ENCODE measurements at regions not wholly inside any gene's neighbourhood (a gene's known extent, or its start where the extent isn't known, plus 50 kb on each side); places are given as distances from the start of the nearest gene placed in this dataset.

DNA sequence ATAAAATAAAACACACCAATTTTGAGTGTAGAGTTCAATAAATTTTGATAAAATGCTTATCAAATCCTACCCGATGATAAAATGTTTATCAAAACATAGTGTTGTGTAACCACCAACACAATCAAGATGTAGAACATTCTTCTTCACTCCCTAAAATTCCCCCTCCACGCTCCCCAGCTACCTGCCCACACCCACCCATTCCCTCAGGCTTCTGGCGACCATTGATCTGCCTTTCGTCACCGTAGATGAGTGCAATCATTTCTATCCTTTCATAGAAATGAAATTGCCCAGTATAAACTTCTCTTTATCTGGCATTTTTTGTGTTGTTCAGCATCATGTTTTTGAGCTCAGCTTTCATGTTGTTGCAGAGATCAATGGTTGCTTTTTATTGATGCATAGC is 90.7 kb upstream of the TBX3 start (continued):
- TF ChIP-seq TARDBP (IDR thresholded peaks at IDR 0.05) (no peak), ERF (CRISPR knock-in tag; IDR thresholded peaks at IDR 0.05) (no peak), EWSR1 (IDR thresholded peaks at IDR 0.05; ENCODE audit: borderline replicate concordance, low read depth, partially characterized antibody) (no peak), ZNF324 (CRISPR knock-in tag; IDR thresholded peaks at IDR 0.05) (no peak), MTF1 (CRISPR knock-in tag; IDR thresholded peaks at IDR 0.05; ENCODE audit: borderline replicate concordance) (no peak), ZNF408 (CRISPR knock-in tag; IDR thresholded peaks at IDR 0.05; ENCODE audit: low read depth) (no peak), ZNF79 (CRISPR knock-in tag; IDR thresholded peaks at IDR 0.05; ENCODE audit: low read depth) (no peak), HNRNPH1 (optimal IDR thresholded peaks at IDR 0.05; ENCODE audit: low read depth, low read length) (no peak), LARP7 (IDR thresholded peaks at IDR 0.05) (no peak), ZNF217 (CRISPR knock-in tag; IDR thresholded peaks at IDR 0.05) (no peak)

GRCh38 chr12:114774197-114774596 is 90.2 kb upstream of the TBX3 start:
- H3K27ac ChIP-seq (ENCODE audit: extremely low read depth, low read depth, low read length): no peak overlapping the region
- H3K4me3 ChIP-seq: no peak overlapping the region
- H3K4me2 ChIP-seq (ENCODE audit: insufficient read depth, low read length): no peak overlapping the region
- no peaks in the 10 kb centered on the region for H3K79me2 ChIP-seq (ENCODE audit: control insufficient read depth, insufficient read depth, low read length)
- ChIA-PET CTCF (ENCODE audit: low intra/inter-chr PET ratio) (no interaction called here), POLR2A (no interaction called here)
- no TSS peak for BruUV-seq (replicated peaks)
- intact Hi-C loops (cut with micrococcal nuclease): no loop called here
- H3K36me3 ChIP-seq (ENCODE audit: control insufficient read depth, insufficient read depth, low read length): no peaks in the 10 kb centered on the region
- WGBS (ENCODE audit: insufficient coverage, low coverage, missing lambda C conversion rate): under 1% methylated on average over 11 of the region's 11 CpGs
- no peak overlapping the region for H2AFZ ChIP-seq (ENCODE audit: low read depth, low read length)
- in situ Hi-C loops (cut with MboI): no loop called here
- H3K4me1 ChIP-seq (replicated peaks in 1 of 2; ENCODE audit: control insufficient read depth in 2 of 2, insufficient read depth in 2 of 2, low read length in 2 of 2): no peaks in the 10 kb centered on the region
- no peaks in the 10 kb centered on the region for H3K9me3 ChIP-seq (replicated peaks; ENCODE audit: control insufficient read depth, insufficient read depth, low read depth, low read length)
- FAIRE-seq: no peak
- DNase-seq (ENCODE audit: extremely low read depth in 1 of 4, low spot score in 3 of 4): no peak
- TF ChIP-seq, protein P1, sequence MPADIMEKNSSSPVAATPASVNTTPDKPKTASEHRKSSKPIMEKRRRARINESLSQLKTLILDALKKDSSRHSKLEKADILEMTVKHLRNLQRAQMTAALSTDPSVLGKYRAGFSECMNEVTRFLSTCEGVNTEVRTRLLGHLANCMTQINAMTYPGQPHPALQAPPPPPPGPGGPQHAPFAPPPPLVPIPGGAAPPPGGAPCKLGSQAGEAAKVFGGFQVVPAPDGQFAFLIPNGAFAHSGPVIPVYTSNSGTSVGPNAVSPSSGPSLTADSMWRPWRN (IDR thresholded peaks at IDR 0.05; ENCODE audit: low read depth): no peak
- no peak for TF ChIP-seq MTA1 (IDR thresholded peaks at IDR 0.05; ENCODE audit: borderline replicate concordance)
- no peak for TF ChIP-seq ZMIZ1 (IDR thresholded peaks at IDR 0.05; ENCODE audit: low read depth in 2 of 2, low read length in 2 of 2)
- TF ChIP-seq NRF1 (conservative IDR thresholded peaks at IDR 0.05 in 1 of 2, IDR thresholded peaks at IDR 0.05 in 1 of 2): peak in 1 of 2 experiments; percentile 9; a peak in 1 of 4 replicates
- TF ChIP-seq HDAC6 (IDR thresholded peaks at IDR 0.05; ENCODE audit: low read depth, low read length): no peak
- TF ChIP-seq E2F3 (CRISPR knock-in tag; IDR thresholded peaks at IDR 0.05): no peak
- 0 out of 2 replicates have a peak, but pooled peaks cover 5% of the 10 kb centered on the region for H4K20me1 ChIP-seq (replicated peaks; ENCODE audit: control insufficient read depth, insufficient read depth, low read length)
- no peak overlapping the region for H3K9ac ChIP-seq (ENCODE audit: insufficient read depth in 1 of 2, low read depth in 2 of 2, low read length in 2 of 2)
- H3K27me3 ChIP-seq (ENCODE audit: control insufficient read depth in 2 of 2, insufficient read depth in 2 of 2, low read length in 2 of 2): peaks cover 0 to 8% of the 10 kb centered on the region in 2 experiments; a peak in 2 of 5 replicates
- H3K9me1 ChIP-seq (ENCODE audit: control insufficient read depth, insufficient read depth, low read length): no peaks in the 10 kb centered on the region
- ATAC-seq: no peak

Measured in K562 (cell line).